ENCODE measurements at regions not wholly inside any gene's neighbourhood (a gene's known extent, or its start where the extent isn't known, plus 50 kb on each side); places are given as distances from the start of the nearest gene placed in this dataset.

GRCh38 chr2:20144861-20145260 lies 80.1 kb downstream of the SDC1 start:
- TF ChIP-seq TCF7L2 (IDR thresholded peaks at IDR 0.05; ENCODE audit: low read depth, low read length) (no peak), POLR2AphosphoS5 (IDR thresholded peaks at IDR 0.05; ENCODE audit: low read depth, low read length) (no peak)
- TF ChIP-seq, protein P1, sequence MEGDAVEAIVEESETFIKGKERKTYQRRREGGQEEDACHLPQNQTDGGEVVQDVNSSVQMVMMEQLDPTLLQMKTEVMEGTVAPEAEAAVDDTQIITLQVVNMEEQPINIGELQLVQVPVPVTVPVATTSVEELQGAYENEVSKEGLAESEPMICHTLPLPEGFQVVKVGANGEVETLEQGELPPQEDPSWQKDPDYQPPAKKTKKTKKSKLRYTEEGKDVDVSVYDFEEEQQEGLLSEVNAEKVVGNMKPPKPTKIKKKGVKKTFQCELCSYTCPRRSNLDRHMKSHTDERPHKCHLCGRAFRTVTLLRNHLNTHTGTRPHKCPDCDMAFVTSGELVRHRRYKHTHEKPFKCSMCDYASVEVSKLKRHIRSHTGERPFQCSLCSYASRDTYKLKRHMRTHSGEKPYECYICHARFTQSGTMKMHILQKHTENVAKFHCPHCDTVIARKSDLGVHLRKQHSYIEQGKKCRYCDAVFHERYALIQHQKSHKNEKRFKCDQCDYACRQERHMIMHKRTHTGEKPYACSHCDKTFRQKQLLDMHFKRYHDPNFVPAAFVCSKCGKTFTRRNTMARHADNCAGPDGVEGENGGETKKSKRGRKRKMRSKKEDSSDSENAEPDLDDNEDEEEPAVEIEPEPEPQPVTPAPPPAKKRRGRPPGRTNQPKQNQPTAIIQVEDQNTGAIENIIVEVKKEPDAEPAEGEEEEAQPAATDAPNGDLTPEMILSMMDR (IDR thresholded peaks at IDR 0.05): no peak
- TF ChIP-seq, protein P2, sequence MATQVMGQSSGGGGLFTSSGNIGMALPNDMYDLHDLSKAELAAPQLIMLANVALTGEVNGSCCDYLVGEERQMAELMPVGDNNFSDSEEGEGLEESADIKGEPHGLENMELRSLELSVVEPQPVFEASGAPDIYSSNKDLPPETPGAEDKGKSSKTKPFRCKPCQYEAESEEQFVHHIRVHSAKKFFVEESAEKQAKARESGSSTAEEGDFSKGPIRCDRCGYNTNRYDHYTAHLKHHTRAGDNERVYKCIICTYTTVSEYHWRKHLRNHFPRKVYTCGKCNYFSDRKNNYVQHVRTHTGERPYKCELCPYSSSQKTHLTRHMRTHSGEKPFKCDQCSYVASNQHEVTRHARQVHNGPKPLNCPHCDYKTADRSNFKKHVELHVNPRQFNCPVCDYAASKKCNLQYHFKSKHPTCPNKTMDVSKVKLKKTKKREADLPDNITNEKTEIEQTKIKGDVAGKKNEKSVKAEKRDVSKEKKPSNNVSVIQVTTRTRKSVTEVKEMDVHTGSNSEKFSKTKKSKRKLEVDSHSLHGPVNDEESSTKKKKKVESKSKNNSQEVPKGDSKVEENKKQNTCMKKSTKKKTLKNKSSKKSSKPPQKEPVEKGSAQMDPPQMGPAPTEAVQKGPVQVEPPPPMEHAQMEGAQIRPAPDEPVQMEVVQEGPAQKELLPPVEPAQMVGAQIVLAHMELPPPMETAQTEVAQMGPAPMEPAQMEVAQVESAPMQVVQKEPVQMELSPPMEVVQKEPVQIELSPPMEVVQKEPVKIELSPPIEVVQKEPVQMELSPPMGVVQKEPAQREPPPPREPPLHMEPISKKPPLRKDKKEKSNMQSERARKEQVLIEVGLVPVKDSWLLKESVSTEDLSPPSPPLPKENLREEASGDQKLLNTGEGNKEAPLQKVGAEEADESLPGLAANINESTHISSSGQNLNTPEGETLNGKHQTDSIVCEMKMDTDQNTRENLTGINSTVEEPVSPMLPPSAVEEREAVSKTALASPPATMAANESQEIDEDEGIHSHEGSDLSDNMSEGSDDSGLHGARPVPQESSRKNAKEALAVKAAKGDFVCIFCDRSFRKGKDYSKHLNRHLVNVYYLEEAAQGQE (IDR thresholded peaks at IDR 0.05; ENCODE audit: insufficient read depth in 1 of 2, low read depth in 2 of 2, low read length in 1 of 2): no peak
